ENCODE measurements at regions not wholly inside any gene's neighbourhood (a gene's known extent, or its start where the extent isn't known, plus 50 kb on each side); places are given as distances from the start of the nearest gene placed in this dataset.

- intact Hi-C loops (cut with DNase I; ENCODE audit: low total_unique reads) = no loop called here
- no peak for DNase-seq
- in situ Hi-C loops (cut with MboI; ENCODE audit: low sequenced_read_pairs in 4 of 4) = no loop called here
Observed at GRCh38 chr11:71304491-71304890, 52.1 kb upstream of the SHANK2 start.

GRCh38 chr11:71304045-71304444 is 51.7 kb upstream of the SHANK2 start:
- H3K4me1 ChIP-seq = no peaks in the 10 kb centered on the region
- no peaks in the 10 kb centered on the region for H3K9me3 ChIP-seq
- in situ Hi-C loops (cut with MboI; ENCODE audit: low sequenced_read_pairs in 4 of 4) (no loop called here), intact Hi-C loops (cut with DNase I; ENCODE audit: low total_unique reads) (no loop called here)
- H3K27me3 ChIP-seq = peaks cover 0 to 5% (median 0%) of the 10 kb centered on the region in 3 donors
- DNase-seq (no peak), ATAC-seq (no peak)
- TF ChIP-seq POLR2A (IDR thresholded peaks at IDR 0.05) = no peak
- TF ChIP-seq, protein P1, sequence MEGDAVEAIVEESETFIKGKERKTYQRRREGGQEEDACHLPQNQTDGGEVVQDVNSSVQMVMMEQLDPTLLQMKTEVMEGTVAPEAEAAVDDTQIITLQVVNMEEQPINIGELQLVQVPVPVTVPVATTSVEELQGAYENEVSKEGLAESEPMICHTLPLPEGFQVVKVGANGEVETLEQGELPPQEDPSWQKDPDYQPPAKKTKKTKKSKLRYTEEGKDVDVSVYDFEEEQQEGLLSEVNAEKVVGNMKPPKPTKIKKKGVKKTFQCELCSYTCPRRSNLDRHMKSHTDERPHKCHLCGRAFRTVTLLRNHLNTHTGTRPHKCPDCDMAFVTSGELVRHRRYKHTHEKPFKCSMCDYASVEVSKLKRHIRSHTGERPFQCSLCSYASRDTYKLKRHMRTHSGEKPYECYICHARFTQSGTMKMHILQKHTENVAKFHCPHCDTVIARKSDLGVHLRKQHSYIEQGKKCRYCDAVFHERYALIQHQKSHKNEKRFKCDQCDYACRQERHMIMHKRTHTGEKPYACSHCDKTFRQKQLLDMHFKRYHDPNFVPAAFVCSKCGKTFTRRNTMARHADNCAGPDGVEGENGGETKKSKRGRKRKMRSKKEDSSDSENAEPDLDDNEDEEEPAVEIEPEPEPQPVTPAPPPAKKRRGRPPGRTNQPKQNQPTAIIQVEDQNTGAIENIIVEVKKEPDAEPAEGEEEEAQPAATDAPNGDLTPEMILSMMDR (IDR thresholded peaks at IDR 0.05 in 4 of 5, conservative IDR thresholded peaks at IDR 0.05 in 1 of 5) = no peak
- H3K36me3 ChIP-seq = no peaks in the 10 kb centered on the region
- no peak overlapping the region for H3K27ac ChIP-seq
- no peak overlapping the region for H3K4me3 ChIP-seq

More at GRCh38 chr11:71304491-71304890, 52.1 kb upstream of the SHANK2 start:
- H3K9me3 ChIP-seq = no peaks in the 10 kb centered on the region
- no peak overlapping the region for H3K27ac ChIP-seq
- no peak for ATAC-seq
- no peaks in the 10 kb centered on the region for H3K4me1 ChIP-seq
- H3K4me3 ChIP-seq = no peak overlapping the region
- H3K36me3 ChIP-seq = no peaks in the 10 kb centered on the region
- TF ChIP-seq POLR2A (IDR thresholded peaks at IDR 0.05) = no peak
- TF ChIP-seq, protein P1 (IDR thresholded peaks at IDR 0.05 in 4 of 5, conservative IDR thresholded peaks at IDR 0.05 in 1 of 5) = no peak
- H3K27me3 ChIP-seq = peaks cover 0 to 3% (median 0%) of the 10 kb centered on the region in 3 donors

- no peak overlapping the region for H3K27ac ChIP-seq
- H3K4me3 ChIP-seq = no peak overlapping the region
- H3K36me3 ChIP-seq = no peaks in the 10 kb centered on the region
- ATAC-seq (no peak), DNase-seq (no peak)
- intact Hi-C loops (cut with DNase I; ENCODE audit: low total_unique reads) = no loop called here
- H3K9me3 ChIP-seq = no peaks in the 10 kb centered on the region
- in situ Hi-C loops (cut with MboI; ENCODE audit: low sequenced_read_pairs in 4 of 4) = no loop called here
- TF ChIP-seq POLR2A (IDR thresholded peaks at IDR 0.05) = no peak
- TF ChIP-seq, protein P1 (IDR thresholded peaks at IDR 0.05 in 4 of 5, conservative IDR thresholded peaks at IDR 0.05 in 1 of 5) = no peak
- H3K27me3 ChIP-seq = peaks cover 0 to 11% (median 0%) of the 10 kb centered on the region in 3 donors
- H3K4me1 ChIP-seq = no peaks in the 10 kb centered on the region
Observed at GRCh38 chr11:71302911-71303310, 50.5 kb upstream of the SHANK2 start.

- no peak for DNase-seq
- no peaks in the 10 kb centered on the region for H3K9me3 ChIP-seq
- H3K4me3 ChIP-seq = no peak overlapping the region
- H3K27ac ChIP-seq = no peak overlapping the region
- no peak for ATAC-seq
- H3K36me3 ChIP-seq = no peaks in the 10 kb centered on the region
- H3K4me1 ChIP-seq = no peaks in the 10 kb centered on the region
- no peak for TF ChIP-seq POLR2A (IDR thresholded peaks at IDR 0.05)
- TF ChIP-seq, protein P1 (IDR thresholded peaks at IDR 0.05 in 4 of 5, conservative IDR thresholded peaks at IDR 0.05 in 1 of 5) = no peak
- in situ Hi-C loops (cut with MboI; ENCODE audit: low sequenced_read_pairs in 4 of 4) = no loop called here
- intact Hi-C loops (cut with DNase I; ENCODE audit: low total_unique reads) = no loop called here
- peaks cover 0 to 11% (median 0%) of the 10 kb centered on the region in 3 donors for H3K27me3 ChIP-seq
Observed at GRCh38 chr11:71302534-71302909, 50.1 kb upstream of the SHANK2 start.
